ENCODE measurements at regions not wholly inside any gene's neighbourhood (a gene's known extent, or its start where the extent isn't known, plus 50 kb on each side); places are given as distances from the start of the nearest gene placed in this dataset.

GRCh38 chr12:18857656-18858055, 119.7 kb downstream of the CAPZA3 start:
- no peak overlapping the region for H3K9ac ChIP-seq (ENCODE audit: low read length)
- H3K4me2 ChIP-seq (ENCODE audit: low read length) = no peak overlapping the region
- no peaks in the 10 kb centered on the region for H3K9me3 ChIP-seq (ENCODE audit: low read length)
- no peaks in the 10 kb centered on the region for H3K36me3 ChIP-seq (ENCODE audit: insufficient read depth, low read length)
- H2AFZ ChIP-seq (ENCODE audit: low read depth, low read length) = no peak overlapping the region
- no peaks in the 10 kb centered on the region for H3K9me2 ChIP-seq (ENCODE audit: insufficient read depth, low read length)
- H3K27me3 ChIP-seq (ENCODE audit: insufficient read depth, low read depth, low read length) = no peaks in the 10 kb centered on the region
- H3K4me3 ChIP-seq (ENCODE audit: low read length) = no peak overlapping the region
- H3F3A ChIP-seq (ENCODE audit: insufficient read depth, low read length, poor library complexity, severe bottlenecking) = no peaks in the 10 kb centered on the region
- no peaks in the 10 kb centered on the region for H4K20me1 ChIP-seq (ENCODE audit: insufficient read depth)
- no peaks in the 10 kb centered on the region for H3K79me2 ChIP-seq (replicated peaks; ENCODE audit: insufficient read depth, low read length)
- no peak overlapping the region for H3K27ac ChIP-seq (ENCODE audit: low read length)
- TF ChIP-seq MXI1 (conservative IDR thresholded peaks at IDR 0.05; ENCODE audit: poor library complexity, severe bottlenecking) = no peak
- no peak for TF ChIP-seq EZH2 (IDR thresholded peaks at IDR 0.05; ENCODE audit: borderline replicate concordance, insufficient read depth, low read length, poor library complexity, severe bottlenecking)
- TF ChIP-seq RAD21 (conservative IDR thresholded peaks at IDR 0.05) = no peak
- TF ChIP-seq, protein P1, sequence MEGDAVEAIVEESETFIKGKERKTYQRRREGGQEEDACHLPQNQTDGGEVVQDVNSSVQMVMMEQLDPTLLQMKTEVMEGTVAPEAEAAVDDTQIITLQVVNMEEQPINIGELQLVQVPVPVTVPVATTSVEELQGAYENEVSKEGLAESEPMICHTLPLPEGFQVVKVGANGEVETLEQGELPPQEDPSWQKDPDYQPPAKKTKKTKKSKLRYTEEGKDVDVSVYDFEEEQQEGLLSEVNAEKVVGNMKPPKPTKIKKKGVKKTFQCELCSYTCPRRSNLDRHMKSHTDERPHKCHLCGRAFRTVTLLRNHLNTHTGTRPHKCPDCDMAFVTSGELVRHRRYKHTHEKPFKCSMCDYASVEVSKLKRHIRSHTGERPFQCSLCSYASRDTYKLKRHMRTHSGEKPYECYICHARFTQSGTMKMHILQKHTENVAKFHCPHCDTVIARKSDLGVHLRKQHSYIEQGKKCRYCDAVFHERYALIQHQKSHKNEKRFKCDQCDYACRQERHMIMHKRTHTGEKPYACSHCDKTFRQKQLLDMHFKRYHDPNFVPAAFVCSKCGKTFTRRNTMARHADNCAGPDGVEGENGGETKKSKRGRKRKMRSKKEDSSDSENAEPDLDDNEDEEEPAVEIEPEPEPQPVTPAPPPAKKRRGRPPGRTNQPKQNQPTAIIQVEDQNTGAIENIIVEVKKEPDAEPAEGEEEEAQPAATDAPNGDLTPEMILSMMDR (IDR thresholded peaks at IDR 0.05; ENCODE audit: poor library complexity, severe bottlenecking) = no peak
- peak; percentile 69 for TF ChIP-seq POLR2AphosphoS5 (IDR thresholded peaks at IDR 0.05)
- TF ChIP-seq SMC3 (conservative IDR thresholded peaks at IDR 0.05; ENCODE audit: poor library complexity) = no peak
- TF ChIP-seq TAF1 (IDR thresholded peaks at IDR 0.05; ENCODE audit: low read depth) = no peak
- TF ChIP-seq EP300 (conservative IDR thresholded peaks at IDR 0.05; ENCODE audit: poor library complexity, severe bottlenecking) = peak; percentile 91
- peak; percentile 21 for TF ChIP-seq REST (IDR thresholded peaks at IDR 0.05; ENCODE audit: borderline replicate concordance)

GRCh38 chr12:18859400-18859799, 121.5 kb downstream of the CAPZA3 start:
- Histone ChIP-seq H3K27me3 (ENCODE audit: insufficient read depth, low read depth, low read length) (no peaks in the 10 kb centered on the region), H3K4me3 (ENCODE audit: low read length) (no peak overlapping the region), H4K20me1 (ENCODE audit: insufficient read depth) (no peaks in the 10 kb centered on the region), H3K27ac (ENCODE audit: low read length) (no peak overlapping the region), H3K9me3 (ENCODE audit: low read length) (no peaks in the 10 kb centered on the region), H2AFZ (ENCODE audit: low read depth, low read length) (no peak overlapping the region), H3K9ac (ENCODE audit: low read length) (no peak overlapping the region), H3K9me2 (ENCODE audit: insufficient read depth, low read length) (no peaks in the 10 kb centered on the region), H3K36me3 (ENCODE audit: insufficient read depth, low read length) (no peaks in the 10 kb centered on the region), H3F3A (ENCODE audit: insufficient read depth, low read length, poor library complexity, severe bottlenecking) (no peaks in the 10 kb centered on the region), H3K4me2 (ENCODE audit: low read length) (no peak overlapping the region), H3K79me2 (replicated peaks; ENCODE audit: insufficient read depth, low read length) (no peaks in the 10 kb centered on the region)
- TF ChIP-seq POLR2AphosphoS5 (IDR thresholded peaks at IDR 0.05) (peak; percentile 23), EP300 (conservative IDR thresholded peaks at IDR 0.05; ENCODE audit: poor library complexity, severe bottlenecking) (peak; percentile 85), SMC3 (conservative IDR thresholded peaks at IDR 0.05; ENCODE audit: poor library complexity) (no peak)
